OCI-LY7 (cell line): ENCODE measurements at regions not wholly inside any gene's neighbourhood (a gene's known extent, or its start where the extent isn't known, plus 50 kb on each side); places are given as distances from the start of the nearest gene placed in this dataset.

Source experiments
- BruUV-seq: library from RNA; stranded (reverse); fragments of 400-500 nt; replicated peaks from 2 replicates; lab custom pipeline; 2021; lab: Mats Ljungman, UMichigan
- CTCF ChIA-PET: fragments of 300-600 bp; sonication (Branson Sonifier 250); formaldehyde crosslinking; loops from one replicate; lab custom pipeline; 2022; ENCODE audit warnings: antibody characterized with exemption; ENCODE audit not compliant: unreplicated experiment; lab: Charles Lee
- POLR2A ChIA-PET: fragments of 300-600 bp; sonication (Branson Sonifier 250); formaldehyde crosslinking; loops from one replicate; lab custom pipeline; 2022; ENCODE audit warnings: antibody characterized with exemption; lab: Charles Lee
- DNase-seq: peaks from one replicate; pipeline ENCODE4 v3.0.0-alpha.2; 2015; ENCODE audit warnings: low spot score
- H2AFZ ChIP-seq: fragments of 200-600 bp; sonication (generic), shearing (Covaris generic); 2 replicates; pipeline ENCODE4 v1.6.1; 2014; ENCODE audit warnings: mild to moderate bottlenecking, antibody characterized with exemption, low read length, moderate library complexity
- H3K27ac ChIP-seq: fragments of 200-600 bp; sonication (generic); 2 replicates; pipeline ENCODE4 v1.5.1; 2014; ENCODE audit warnings: mixed run types, low read depth, mild to moderate bottlenecking, moderate library complexity, low read length, inconsistent platforms; ENCODE audit not compliant: poor library complexity, severe bottlenecking
- H3K36me3 ChIP-seq: fragments of 200-600 bp; sonication (generic); 2 replicates; pipeline ENCODE4 v1.6.1; 2014; ENCODE audit warnings: mild to moderate bottlenecking, antibody characterized with exemption, low read length, moderate library complexity, mixed read lengths; ENCODE audit not compliant: insufficient read depth
- H3K4me1 ChIP-seq: fragments of 200-600 bp; sonication (generic); 2 replicates; pipeline ENCODE4 v1.5.1; 2014; ENCODE audit warnings: mild to moderate bottlenecking, low read length; ENCODE audit not compliant: insufficient read depth, poor library complexity, severe bottlenecking
- H3K4me2 ChIP-seq: fragments of 200-600 bp; sonication (generic); 2 replicates; pipeline ENCODE4 v1.6.1; 2014; ENCODE audit warnings: mild to moderate bottlenecking, low read length
- H3K4me3 ChIP-seq: fragments of 200-600 bp; sonication (generic); 2 replicates; pipeline ENCODE4 v1.5.1; 2014; ENCODE audit warnings: mild to moderate bottlenecking, low read depth, low read length; ENCODE audit not compliant: poor library complexity, severe bottlenecking
- H3K79me2 ChIP-seq: fragments of 200-600 bp; sonication (generic); 2 replicates; pipeline ENCODE4 v1.6.1; 2016; ENCODE audit warnings: low read depth, mild to moderate bottlenecking, low read length, moderate library complexity, mixed read lengths; ENCODE audit not compliant: insufficient read depth
- H3K9me2 ChIP-seq: fragments of 200-600 bp; sonication (generic); 2 replicates; pipeline ENCODE4 v1.6.1; 2016; ENCODE audit warnings: mild to moderate bottlenecking, low read length, mixed read lengths; ENCODE audit not compliant: insufficient read depth
- H3K9me3 ChIP-seq: fragments of 200-600 bp; sonication (generic); 2 replicates; pipeline ENCODE4 v1.6.1; 2014; ENCODE audit warnings: mild to moderate bottlenecking, mixed run types, low read length, mixed read lengths
- H4K20me1 ChIP-seq: fragments of 200-600 bp; sonication (generic); 2 replicates; pipeline ENCODE4 v1.6.1; 2014; ENCODE audit warnings: mild to moderate bottlenecking, antibody characterized with exemption, low read length, moderate library complexity, mixed read lengths; ENCODE audit not compliant: insufficient read depth
- EZH2phosphoT487 ChIP-seq: fragments of 200-600 bp; sonication (generic); IDR thresholded peaks from 2 replicates; pipeline ENCODE4 v1.6.1; 2018; ENCODE audit warnings: low read depth, borderline replicate concordance, mild to moderate bottlenecking, mixed run types, antibody characterized with exemption, low read length, moderate library complexity, mixed read lengths
- intact Hi-C: fragments of 100-400 bp; cut with micrococcal nuclease; formaldehyde crosslinking; loops from one replicate; pipeline ENCODE4 v1.10.0; 2022; ENCODE audit not compliant: unreplicated experiment
- TF ChIP-seq, protein P1 (sequence below): fragments of 200-600 bp; sonication (generic); conservative IDR thresholded peaks from 2 replicates; pipeline ENCODE4 v1.5.1; 2014; ENCODE audit warnings: mild to moderate bottlenecking, antibody characterized with exemption, low read length, moderate library complexity, mixed read lengths

DNA sequence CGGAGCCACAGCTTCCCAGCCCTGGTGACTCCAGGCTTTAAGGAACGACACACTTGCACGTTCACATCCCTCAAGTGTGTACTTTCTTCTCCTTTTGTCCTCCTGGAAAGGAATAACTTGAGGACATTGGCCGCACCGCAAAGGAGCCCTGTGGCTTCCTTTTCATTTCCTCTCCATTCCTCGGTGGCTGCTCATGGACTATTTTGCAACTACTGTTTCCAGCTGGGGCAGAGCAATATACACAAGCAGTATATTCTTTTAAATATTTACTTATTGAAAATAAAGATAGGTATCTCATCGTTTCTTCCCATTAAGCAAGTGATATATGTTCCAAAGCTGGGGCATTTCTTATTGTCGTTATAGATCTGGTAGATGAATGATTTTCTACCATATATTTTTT lies 97.2 kb upstream of the LYZL1 start:
- TF ChIP-seq, protein P1, sequence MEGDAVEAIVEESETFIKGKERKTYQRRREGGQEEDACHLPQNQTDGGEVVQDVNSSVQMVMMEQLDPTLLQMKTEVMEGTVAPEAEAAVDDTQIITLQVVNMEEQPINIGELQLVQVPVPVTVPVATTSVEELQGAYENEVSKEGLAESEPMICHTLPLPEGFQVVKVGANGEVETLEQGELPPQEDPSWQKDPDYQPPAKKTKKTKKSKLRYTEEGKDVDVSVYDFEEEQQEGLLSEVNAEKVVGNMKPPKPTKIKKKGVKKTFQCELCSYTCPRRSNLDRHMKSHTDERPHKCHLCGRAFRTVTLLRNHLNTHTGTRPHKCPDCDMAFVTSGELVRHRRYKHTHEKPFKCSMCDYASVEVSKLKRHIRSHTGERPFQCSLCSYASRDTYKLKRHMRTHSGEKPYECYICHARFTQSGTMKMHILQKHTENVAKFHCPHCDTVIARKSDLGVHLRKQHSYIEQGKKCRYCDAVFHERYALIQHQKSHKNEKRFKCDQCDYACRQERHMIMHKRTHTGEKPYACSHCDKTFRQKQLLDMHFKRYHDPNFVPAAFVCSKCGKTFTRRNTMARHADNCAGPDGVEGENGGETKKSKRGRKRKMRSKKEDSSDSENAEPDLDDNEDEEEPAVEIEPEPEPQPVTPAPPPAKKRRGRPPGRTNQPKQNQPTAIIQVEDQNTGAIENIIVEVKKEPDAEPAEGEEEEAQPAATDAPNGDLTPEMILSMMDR = no peak
- no peak for TF ChIP-seq EZH2phosphoT487
- no peaks in the 10 kb centered on the region for H3K9me2 ChIP-seq
- BruUV-seq = no TSS peak
- H3K4me2 ChIP-seq = no peak overlapping the region
- no peaks in the 10 kb centered on the region for H3K36me3 ChIP-seq
- no peak overlapping the region for H3K27ac ChIP-seq
- no peak overlapping the region for H2AFZ ChIP-seq
- DNase-seq = no peak
- ChIA-PET CTCF (no interaction called here), POLR2A (interaction anchor here (1.4 kb wide), 1 partner anchor 14 kb away, joined by 3 read pairs; no protein-coding TSS in a partner anchor)
- no peaks in the 10 kb centered on the region for H4K20me1 ChIP-seq
- no peaks in the 10 kb centered on the region for H3K79me2 ChIP-seq
- intact Hi-C loops = no loop called here
- H3K4me3 ChIP-seq = no peak overlapping the region
- no peaks in the 10 kb centered on the region for H3K4me1 ChIP-seq
- no peaks in the 10 kb centered on the region for H3K9me3 ChIP-seq

DNA sequence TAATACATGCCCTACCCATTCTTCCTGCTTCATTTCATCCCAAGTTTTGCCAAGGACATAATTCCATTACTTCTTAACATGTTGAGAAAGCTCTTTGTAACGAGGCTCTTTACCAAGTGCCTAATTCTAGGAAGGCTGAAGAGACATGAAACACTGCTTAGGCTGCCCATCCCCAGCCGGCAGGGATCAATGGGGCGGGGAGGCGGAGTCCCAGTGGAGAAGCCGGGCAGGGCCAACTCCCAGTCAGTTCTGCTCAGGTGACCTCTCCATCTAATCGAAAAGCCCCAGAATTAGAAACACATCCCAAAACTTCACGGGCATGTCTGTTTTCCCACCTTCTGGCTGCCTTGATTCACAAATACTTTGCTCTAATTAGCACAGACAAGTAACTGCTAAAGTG lies 89.5 kb upstream of the LYZL1 start:
- H3K27ac ChIP-seq = no peak overlapping the region
- H3K4me3 ChIP-seq = no peak overlapping the region
- no peaks in the 10 kb centered on the region for H3K9me2 ChIP-seq
- BruUV-seq = no TSS peak
- H3K4me1 ChIP-seq = no peaks in the 10 kb centered on the region
- TF ChIP-seq, protein P1 = no peak
- TF ChIP-seq EZH2phosphoT487 = no peak
- no peaks in the 10 kb centered on the region for H3K9me3 ChIP-seq
- no peaks in the 10 kb centered on the region for H3K36me3 ChIP-seq
- POLR2A ChIA-PET = no interaction called here
- no peak overlapping the region for H3K4me2 ChIP-seq
- H4K20me1 ChIP-seq = no peaks in the 10 kb centered on the region
- H3K79me2 ChIP-seq = no peaks in the 10 kb centered on the region
- DNase-seq = no peak
- intact Hi-C loops = no loop called here
- no peak overlapping the region for H2AFZ ChIP-seq
- CTCF ChIA-PET = no interaction called here

DNA sequence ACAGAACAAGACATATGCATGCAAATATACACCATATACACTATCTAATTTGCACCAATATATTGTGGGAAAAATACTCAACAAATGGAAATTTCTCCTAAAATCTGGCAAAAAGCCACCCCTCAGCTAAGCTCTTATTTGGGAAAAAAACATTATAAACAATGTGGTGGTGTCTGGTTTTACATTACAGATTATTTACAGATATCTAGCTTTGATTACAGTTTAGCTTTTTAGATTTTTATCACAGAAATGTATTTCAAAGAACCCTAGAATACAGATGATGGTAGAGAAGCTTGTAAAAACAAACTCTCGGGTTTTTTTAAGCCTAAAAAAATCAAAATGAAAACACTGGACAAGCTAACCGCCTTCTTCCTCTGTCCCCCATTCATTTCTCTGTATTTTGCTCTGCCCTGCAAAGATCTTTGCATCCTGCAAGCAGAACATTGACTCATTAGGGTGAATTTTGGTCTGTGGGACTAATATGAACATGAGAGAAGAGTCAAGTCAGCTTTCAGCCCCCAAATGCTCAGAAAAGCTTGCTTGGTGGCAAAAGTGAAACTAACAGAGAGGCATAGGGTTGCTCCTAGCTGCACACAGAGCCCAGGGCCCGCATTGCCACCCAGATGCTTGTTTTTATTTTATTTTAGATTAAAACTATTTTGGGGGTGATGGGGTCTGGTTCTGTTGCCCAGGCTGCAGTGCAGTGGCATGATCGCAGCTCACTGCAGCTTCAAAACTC lies 88.8 kb upstream of the LYZL1 start:
- intact Hi-C loops = no loop called here

More for the DNA sequence above, 88.8 kb upstream of the LYZL1 start:
- Histone ChIP-seq H4K20me1 (no peaks in the 10 kb centered on the region), H2AFZ (no peak overlapping the region), H3K79me2 (no peaks in the 10 kb centered on the region), H3K9me2 (no peaks in the 10 kb centered on the region), H3K27ac (no peak overlapping the region), H3K4me1 (no peaks in the 10 kb centered on the region), H3K4me3 (no peak overlapping the region), H3K9me3 (no peaks in the 10 kb centered on the region), H3K36me3 (no peaks in the 10 kb centered on the region), H3K4me2 (no peak overlapping the region)
- DNase-seq = no peak
- TF ChIP-seq EZH2phosphoT487 = no peak
- TF ChIP-seq, protein P1 = no peak
- BruUV-seq = no TSS peak
- ChIA-PET POLR2A (no interaction called here), CTCF (no interaction called here)
